ENCODE measurements at regions not wholly inside any gene's neighbourhood (a gene's known extent, or its start where the extent isn't known, plus 50 kb on each side); places are given as distances from the start of the nearest gene placed in this dataset.
"Not testable (repeated sequence)": the region's sequence is repeated elsewhere in the genome, so short reads cannot be mapped to it uniquely, and the experiment has no call there.

DNA sequence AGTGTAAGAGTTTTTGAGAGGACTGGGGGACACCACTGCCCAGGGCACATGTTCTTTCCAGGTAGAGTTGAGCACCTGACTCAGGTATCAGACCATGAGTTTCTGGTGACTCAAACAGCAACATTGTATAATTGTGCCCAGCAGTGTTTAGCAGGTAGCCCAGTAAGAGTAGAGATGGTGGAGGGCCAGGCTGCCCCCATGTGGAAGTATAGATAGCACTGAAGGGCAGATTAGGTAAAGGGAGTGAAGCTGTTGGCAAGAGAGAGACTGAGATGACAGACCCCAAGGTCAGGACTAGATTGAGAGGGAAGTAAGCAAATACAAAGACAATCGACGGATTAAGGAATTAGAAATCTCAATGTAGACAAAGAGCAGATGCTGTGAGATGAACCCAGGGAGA lies 74.6 kb downstream of the TRIM42 start:
- no peak for DNase-seq

DNA sequence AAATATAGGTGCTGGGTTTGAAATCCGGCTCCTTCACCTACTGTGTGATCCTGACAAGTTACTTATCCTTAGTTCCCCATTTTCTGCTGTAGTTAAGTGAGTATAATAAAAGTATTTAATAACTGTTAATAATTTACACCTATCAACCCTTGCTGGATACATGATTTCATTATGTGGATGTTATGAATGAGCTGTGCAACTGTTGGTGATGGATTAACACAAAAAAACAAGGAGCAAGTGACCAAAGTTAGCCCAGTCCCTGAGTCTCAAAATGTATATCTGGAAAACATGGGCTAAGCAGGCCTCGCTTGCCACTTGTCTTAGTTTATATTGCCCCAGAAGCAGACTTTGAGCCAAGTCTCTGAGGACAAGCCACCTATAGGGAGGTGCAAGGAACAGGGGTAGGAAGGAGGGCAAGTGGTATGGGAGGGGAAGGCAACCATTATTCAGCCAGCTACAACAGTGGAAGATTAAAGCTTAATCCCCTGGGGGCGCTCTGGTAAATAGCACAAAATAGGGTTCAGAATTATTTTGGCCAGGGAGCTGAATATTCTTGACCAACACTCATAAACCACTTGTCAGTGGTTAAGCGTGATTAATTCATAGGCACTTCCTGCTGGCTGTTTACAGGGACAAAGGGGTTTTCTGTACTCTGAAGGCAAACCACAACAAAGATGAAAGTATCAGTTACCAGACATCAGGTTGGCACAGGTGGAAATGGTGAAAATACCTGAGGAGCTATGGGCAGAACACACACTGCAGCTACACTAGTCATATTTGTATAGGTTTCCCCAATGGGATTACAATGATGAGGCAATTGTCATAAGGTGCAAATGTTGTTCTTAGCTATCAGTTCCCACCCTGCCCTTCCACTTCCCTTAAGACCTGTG lies 76.2 kb downstream of the TRIM42 start:
- no peak for DNase-seq

DNA sequence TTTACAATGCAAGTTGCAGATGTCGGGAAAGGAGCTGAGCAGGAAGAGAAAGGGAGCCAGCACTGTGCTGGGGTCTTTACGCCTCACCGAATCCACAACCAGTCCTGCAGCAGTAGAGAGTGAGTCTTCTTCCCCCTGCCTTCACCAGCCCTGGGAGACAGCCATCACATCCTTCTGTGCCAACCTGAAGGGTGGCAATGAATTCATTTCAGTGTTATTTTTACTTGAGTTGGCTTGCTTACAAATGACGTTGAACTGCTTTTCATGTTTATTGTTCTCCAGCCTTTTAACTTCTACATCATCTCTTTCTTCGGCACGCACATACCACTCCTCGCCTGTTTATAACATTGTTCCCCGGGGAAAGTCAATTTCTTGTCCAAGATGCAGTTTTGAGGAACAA lies 77.1 kb downstream of the TRIM42 start:
- no peak for DNase-seq

DNA sequence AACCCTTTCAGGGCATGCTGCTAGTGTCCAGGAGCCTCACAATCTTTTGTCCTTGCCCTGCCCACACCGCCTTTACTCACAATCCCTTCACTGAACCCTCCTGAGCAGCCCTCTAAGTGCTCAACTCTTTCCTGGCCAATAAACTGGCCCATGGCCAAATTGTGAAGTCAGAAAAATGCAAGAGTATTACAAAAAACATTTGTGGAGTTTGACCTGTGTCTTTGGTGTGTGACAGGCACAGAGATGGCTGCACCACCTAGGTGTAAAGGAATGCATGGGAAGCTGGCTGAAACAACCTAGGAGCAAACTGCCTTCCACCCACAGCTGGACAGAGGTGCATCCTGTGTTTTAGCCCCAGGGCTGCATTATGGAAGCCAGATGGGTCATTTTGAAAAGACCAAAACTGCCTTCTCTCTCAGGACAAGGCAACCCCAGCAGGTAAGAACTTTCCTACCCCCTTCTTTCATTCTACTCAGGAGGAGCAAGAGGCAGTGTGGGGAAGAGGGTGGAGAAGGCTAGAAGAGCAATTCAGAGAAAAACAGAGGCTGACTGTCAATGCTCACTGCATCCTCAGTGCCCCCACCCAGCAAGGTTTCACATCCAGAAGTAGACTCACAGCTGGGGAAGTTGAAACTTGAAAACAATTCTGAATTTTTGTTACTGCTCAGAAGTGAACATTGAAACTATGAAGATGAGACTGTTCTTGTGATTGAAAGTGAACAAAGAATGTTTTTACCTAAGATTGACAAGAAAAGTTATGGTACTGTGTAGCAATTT lies 78.6 kb downstream of the TRIM42 start:
- no peak for DNase-seq

DNA sequence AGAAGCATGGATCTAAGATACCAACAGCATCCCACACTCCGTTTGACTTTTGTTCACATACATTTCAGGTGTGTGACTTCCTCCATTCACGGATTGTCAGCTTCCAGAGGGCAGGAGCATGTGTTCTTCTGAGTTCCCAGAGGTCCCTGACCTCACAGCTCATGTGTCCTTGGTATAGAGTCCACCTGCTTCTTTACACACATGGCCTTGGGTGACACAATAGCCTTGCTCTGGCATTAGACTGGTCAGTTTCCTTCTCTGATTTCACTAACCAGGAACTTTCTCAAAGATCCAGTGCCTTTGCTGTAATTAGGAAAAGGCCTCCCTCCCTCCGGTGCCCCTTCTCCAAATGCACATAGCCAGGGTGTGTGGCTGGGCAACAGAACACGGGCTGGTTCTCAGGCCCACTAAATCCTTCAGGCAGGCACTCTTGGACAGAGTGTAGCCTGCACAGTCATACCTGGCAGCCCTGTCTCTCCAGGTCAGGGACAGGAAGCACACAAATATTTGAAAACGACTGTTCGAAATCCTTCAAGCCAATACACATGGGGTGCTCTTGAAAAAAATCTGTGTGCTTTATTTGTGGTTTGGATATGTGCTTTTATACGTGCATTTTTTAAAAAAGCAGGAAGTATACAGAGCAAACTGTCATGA lies 81.1 kb downstream of the TRIM42 start:
- DNase-seq: no peak

DNA sequence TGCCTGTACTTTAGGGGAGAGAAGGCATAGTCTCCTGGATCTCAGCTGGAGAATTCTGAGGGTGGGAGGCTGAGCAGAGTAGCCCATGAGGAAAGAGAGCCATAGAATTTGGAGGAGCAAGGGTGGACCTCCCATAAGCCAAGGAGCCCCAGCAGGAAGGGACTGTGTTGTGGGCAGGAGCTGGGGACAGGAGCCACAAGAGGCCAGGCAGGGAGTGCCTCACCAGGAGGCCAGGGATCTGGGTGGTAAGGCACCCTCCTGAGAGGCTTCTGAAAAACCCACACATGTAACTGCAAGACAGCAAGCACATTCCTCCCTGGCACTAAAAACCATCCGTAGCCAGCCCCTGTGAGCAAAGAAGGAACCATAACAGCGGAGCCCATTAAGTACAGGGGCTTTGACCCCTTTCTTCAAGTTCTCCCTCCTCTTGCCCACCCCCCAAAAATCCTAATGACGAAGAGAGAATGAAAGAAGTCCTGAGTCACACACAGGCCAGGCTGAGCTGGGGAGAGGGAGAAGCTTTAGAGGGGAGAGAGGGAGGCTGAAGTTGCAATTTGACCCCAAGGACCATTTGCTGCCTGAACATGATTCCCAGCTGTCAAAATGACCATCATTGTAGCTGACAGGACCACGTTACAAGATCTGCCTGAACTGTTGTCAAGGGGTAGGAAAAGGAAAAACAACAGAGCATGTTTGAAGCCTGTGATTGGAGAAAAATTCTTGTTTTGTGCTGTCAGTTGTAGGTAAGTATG lies 82.6 kb downstream of the TRIM42 start:
- DNase-seq: no peak

DNA sequence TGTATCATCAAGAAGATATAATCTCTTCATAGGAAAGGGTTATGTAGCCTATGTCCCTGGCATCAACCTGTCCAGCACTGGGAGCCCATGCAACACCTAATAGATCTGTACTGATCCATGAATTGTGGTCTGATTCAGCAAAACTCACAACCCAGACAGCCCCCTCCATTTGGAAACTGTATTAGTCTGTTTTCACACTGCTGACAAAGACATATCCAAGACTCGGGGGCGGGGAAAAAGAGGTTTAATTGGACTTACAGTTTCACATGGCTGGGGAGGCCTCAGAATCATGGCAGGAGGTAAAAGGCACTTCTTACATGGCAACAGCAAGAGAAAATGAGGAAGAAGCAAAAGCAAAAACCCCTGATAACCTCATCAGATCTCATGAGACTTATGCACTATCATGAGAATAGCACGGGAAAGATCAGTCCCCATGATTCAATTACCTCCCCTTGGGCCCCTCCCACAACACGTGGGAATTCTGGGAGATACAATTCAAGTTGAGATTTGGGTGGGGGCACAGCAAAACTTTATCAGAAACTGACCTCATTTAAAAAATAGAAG lies 83.3 kb downstream of the TRIM42 start:
- DNase-seq: no peak

DNA sequence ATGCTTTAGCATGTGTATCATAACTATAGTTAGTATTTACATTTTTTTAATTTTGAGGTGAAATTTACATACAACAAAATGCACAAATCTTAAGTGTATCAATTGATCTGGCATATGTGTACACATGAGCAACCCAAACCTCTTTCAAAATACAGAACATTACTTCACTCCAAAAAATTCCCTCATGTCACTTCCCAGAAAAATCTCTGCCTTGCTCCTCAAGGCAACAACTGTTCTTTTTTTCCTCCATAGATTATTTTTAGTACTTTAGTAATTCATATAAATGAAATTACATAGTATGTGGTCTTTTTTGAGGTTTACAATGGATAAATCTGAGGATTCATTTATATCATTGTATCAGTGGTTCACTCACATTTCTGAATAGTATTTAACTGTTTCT lies 84.9 kb downstream of the TRIM42 start:
- no peak for DNase-seq

DNA sequence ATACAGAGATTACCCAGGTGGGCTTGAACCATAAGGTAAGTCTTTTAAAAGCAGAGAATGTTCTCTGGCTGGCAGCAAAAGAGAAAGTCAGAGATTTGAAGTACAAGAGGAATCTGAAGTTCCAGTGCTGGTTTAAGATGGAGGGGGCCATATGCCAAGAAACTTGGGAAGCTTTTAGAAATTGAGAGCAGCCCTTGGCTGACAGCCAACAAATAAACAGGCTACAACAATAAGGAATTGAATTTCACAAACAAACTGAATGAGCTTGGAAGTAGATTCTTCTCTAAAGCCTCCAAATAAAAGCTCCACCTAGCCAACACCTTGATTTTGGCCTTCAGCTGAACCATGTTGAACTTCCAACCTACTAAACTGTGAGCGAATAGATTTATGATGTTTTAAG lies 85.7 kb downstream of the TRIM42 start:
- DNase-seq: no peak

DNA sequence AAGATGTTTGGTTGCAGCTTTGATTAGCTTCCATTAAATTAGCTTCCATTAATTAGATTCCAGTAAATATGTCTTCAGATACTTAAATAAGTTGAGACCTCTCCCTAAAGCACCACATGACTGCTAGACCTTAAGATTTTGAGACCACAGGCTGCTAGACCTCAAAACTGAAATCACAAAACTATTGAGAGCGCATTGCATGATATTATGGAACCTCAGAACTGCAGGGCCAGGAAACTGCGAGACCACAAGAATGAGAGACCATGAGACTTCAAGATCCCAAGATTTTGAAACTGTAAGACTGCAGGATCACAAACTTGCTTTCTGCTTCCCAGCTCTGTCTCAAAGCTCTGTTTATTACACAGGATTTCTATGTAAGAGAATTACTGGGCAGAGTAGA lies 87.4 kb downstream of the TRIM42 start:
- DNase-seq: no peak

DNA sequence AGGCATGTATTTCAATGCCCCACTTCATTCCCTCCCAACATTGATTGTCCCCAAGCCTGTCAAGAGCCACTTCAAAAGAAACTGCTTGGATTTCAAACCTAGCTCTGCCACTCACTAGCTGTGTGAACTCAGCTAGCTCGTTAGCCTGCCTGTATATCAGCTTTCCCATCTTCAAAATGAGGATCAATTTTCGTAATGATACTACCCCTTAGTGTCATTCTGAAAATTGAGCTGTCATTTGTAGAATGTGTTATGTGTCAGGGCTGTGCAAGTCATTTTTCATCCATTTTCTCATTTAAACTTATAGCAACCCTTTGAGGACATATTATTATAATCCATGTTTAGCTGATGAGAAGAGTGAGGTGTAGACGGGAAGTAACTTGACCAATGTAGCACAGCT lies 88.6 kb downstream of the TRIM42 start:
- no peak for DNase-seq

DNA sequence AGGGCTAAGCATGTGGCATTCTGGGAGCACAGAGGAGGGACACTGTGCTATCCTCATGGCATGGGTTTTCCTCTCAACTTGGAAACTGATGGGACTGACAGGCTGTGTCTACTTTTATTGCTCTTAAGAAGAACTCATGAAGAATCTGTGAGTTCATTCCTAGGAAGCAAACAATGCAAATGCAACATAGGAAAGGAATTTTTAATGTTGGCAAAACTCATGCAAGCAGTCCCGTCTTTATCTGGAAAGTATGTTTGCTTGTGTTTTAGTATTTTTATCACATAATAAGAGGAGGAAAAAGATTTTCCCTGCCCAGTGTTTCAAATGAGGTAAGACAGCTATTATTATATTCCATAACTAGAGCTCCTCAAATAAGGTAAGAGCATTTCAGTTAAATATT lies 89.7 kb downstream of the TRIM42 start:
- DNase-seq: no peak

DNA sequence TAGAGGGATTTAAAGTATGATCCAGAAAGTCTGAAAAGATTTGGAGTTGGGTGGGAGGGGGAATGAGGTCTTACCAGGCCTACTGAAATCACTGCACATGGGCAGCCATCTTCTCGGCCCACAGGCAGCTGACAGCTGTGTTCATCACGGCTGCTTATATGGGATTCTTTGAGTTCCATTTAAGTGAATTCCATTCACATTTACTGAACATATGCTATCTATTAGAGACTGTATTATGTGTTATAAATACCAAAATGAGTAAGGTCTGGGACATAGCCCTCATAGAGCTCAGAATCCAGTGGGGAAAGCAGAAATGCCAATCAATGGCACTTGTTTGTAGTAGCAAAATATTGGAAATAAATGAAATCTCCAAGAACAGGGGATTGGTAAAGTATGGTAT lies 91.1 kb downstream of the TRIM42 start:
- no peak for DNase-seq

DNA sequence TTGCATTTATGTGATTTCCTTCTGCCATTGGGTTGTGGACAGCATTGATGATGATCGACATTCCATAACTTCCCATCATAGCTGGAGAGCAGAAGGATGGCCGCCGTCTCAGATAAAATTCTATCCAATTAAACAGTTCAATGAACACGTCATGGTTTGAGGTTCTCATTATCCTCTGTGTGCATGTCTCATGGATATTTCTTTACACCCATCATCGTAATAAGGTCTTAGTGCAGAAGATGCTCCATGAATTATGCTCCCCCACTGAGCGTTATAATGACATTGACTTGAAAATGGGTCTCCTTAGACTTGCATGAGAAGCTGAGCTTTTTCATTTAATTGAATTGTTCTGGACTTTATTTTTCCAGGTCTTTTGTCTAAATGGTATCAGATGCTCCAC lies 92.1 kb downstream of the TRIM42 start:
- no peak for DNase-seq

DNA sequence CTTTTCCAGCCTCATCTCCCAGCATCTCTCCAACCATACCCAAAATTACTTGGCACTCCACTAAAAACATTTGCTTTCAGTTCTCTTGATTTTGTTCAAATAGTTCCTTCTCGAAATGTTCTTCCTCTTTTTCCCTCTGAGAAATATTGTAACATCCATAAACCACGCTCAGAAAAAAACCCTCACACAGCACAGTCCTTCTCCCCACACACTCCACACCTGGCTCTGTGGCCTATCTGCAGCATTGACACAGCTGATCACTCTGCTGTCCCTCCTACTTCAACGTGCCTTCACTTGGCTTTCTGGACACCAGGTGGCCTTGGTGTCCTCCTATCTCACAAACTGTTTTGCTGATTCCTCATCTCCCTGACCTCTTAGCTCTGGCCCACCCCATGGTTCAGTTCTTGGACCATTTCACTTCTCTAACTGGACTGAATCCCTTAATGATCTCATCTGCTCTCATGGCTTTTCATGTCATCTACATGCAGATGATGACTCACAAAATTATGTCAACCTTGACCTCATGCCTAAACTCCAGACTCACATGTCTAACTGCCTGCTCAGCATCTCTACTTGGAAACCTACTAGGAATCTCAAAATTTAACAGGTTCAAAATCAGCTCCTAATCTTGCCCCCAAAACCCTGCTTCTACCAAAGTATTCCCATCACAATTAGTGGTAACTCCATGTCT lies 93.3 kb downstream of the TRIM42 start:
- DNase-seq: no peak

DNA sequence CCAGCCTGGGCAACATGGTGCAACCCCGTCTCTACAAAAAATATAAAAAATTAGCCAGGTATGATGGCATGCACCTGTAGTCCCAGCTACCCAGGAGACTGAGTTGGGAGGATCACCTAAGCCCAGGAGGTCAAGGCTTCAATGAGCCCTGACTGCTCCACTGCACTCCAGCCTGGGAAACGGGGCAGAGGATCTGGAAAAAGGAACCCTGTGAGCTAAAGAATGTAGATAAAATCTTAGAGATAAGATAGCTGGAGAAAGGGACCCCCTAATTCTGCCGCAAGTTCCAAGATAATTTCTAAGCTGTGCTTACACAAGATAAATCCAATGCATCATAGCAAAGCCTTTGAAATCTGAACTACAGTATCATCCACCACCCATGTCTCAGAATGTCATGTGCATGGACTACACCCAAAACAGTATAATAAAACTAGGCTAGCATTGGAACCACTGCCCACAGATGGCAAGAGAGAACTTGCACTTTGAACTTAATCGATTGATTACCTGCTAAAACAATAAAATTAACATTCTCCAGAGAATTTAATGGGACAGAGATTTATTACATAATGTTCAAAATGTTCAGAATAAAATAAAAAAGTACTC lies 99.9 kb downstream of the TRIM42 start:
- no peak for DNase-seq

DNA sequence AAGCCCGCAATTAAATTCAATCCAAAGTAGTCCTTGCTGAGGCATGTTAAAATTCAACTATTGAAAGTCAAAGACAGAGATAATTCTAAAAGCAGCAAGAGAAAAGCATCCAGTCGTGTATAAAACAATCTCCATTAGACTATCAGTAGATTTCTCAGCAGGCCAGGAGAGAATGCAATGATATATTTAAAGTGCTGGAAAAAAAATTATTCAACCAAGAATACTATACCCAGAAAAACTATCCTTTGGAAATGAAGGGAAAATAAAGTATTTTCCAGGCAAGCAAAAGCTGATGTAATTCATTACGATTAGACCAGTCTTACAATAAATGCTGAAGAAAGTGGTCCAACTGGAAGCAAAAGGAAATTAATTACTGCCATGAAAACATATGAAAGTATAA lies 113.5 kb downstream of the TRIM42 start:
- DNase-seq: no peak

DNA sequence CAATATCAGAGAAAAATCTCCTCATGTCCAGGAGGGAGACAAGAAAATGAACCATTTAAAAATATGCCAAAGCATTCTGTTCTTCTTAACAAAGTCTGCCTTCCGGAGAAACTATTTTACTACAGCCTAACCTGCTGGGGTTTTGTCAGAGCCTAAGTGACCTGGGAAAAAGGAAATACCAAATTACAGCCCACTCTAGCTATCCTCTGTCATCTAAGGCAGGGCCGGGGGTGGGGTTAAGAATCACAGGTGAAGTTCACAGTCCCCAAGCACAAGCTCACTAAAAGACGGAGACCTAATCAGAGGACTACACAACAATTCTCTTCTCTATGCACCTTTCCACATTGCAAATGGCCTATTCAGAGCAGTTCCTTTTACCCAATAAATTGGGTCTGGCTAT lies 116.6 kb downstream of the TRIM42 start:
- no peak for DNase-seq

DNA sequence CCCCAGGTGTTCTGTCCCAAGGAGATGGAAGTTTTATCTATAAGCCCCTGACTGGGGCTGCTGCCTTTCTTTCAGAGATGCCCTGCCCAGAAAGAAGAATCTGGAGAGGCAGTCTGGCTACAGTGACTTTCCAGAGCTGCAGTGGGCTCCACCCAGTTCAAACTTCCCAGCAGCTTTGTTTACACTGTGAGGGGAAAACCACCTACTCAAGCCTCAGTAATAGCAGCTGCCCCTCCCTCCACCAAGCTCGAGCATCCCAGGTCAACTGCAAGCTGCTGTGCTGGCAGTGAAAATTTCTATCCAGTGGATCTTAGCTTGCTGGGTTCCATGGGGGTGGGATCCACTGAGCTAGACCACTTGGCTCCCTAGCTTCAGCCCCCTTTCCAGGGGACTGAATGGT lies 125.0 kb downstream of the TRIM42 start:
- not testable (repeated sequence) for DNase-seq

DNA sequence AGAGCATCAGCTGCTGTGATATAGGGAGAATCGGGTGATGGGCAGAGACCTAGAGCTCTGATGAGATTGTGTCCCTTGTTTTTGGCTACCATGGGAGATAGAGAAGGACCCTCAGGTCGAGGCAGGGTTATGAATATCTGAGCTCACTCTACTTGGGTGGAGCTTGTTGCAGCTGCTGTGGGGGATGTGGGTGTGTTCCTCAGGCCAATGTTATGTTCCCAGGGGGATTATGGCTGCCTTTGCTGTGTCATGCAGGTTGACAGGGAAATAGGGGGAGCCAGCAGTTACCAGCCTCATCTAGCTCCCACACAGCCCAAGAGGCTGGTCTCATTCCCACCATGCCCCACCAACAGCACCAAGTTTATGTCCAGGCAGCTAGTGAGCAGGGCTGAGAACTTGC lies 131.5 kb downstream of the TRIM42 start:
- DNase-seq: no peak

DNA sequence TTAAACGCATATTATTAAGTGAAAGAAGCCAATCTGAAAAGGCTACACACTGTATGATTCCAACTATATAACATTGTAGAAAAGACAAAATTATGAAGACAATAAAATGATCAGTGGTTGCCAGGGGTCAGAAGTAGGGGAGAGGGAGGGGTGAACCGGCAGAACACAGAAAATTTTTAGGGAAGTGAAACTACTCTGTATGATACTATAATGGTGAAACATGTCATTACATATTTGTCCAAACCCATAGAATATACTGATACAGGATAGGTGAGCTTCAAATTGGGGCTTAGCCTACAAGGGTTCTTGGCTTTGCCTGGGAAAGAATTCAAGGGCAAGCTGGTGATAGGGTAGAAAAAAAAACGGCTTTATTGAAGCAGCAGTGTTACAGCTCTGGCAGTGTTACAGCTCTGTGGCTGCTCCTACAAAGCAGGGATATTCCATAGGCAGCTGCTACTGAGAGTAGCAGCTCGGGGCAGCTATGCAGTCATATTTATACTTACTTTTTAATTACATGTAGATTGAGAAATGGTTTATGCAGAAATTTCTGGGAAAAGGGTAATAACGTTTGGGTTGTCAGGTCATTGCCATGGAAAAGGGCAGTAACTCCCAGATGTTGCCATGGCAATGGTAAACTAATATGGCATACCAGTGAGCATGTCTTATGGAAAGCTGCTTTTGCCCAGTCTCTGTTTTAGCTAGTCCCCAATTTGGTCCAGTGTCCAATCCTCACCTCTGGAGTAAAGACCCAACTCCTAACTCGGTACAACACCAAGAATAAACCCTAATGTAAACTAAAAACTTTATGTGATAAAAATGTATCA lies 125.1 kb upstream of the SLC25A36 start:
- DNase-seq: no peak
